ENCODE measurements at regions not wholly inside any gene's neighbourhood (a gene's known extent, or its start where the extent isn't known, plus 50 kb on each side); places are given as distances from the start of the nearest gene placed in this dataset.

- TF ChIP-seq CTCF (CRISPR knock-in tag; IDR thresholded peaks at IDR 0.05) (no peak), ZNF431 (CRISPR knock-in tag; IDR thresholded peaks at IDR 0.05; ENCODE audit: borderline replicate concordance, low read depth) (no peak), SALL2 (CRISPR knock-in tag; IDR thresholded peaks at IDR 0.05) (no peak), ZKSCAN5 (CRISPR knock-in tag; IDR thresholded peaks at IDR 0.05) (no peak), ZNF331 (CRISPR knock-in tag; IDR thresholded peaks at IDR 0.05) (no peak), JUN (CRISPR knock-in tag; IDR thresholded peaks at IDR 0.05) (no peak), POLR2AphosphoS5 (IDR thresholded peaks at IDR 0.05; ENCODE audit: low read depth, low read length) (no peak), TAF1 (CRISPR knock-in tag; IDR thresholded peaks at IDR 0.05) (no peak), ZZZ3 (CRISPR knock-in tag; IDR thresholded peaks at IDR 0.05; ENCODE audit: borderline replicate concordance) (no peak), CREB1 (IDR thresholded peaks at IDR 0.05) (no peak), CREB1 (CRISPR knock-in tag; IDR thresholded peaks at IDR 0.05) (no peak), ZNF10 (CRISPR knock-in tag; IDR thresholded peaks at IDR 0.05; ENCODE audit: borderline replicate concordance, low read depth) (no peak), MYC (CRISPR knock-in tag; IDR thresholded peaks at IDR 0.05; ENCODE audit: borderline replicate concordance) (no peak), ZNF546 (CRISPR knock-in tag; conservative IDR thresholded peaks at IDR 0.05) (no peak)
- TF ChIP-seq, protein P1, sequence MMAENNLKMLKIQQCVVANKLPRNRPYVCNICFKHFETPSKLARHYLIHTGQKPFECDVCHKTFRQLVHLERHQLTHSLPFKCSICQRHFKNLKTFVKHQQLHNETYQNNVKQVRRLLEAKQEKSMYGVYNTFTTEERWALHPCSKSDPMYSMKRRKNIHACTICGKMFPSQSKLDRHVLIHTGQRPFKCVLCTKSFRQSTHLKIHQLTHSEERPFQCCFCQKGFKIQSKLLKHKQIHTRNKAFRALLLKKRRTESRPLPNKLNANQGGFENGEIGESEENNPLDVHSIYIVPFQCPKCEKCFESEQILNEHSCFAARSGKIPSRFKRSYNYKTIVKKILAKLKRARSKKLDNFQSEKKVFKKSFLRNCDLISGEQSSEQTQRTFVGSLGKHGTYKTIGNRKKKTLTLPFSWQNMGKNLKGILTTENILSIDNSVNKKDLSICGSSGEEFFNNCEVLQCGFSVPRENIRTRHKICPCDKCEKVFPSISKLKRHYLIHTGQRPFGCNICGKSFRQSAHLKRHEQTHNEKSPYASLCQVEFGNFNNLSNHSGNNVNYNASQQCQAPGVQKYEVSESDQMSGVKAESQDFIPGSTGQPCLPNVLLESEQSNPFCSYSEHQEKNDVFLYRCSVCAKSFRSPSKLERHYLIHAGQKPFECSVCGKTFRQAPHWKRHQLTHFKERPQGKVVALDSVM (CRISPR knock-in tag; IDR thresholded peaks at IDR 0.05): no peak
Measured at GRCh38 chr6:144899161-144899560, 614.0 kb downstream of the UTRN start.

Data from HepG2 (cell line).